ENCODE measurements at regions not wholly inside any gene's neighbourhood (a gene's known extent, or its start where the extent isn't known, plus 50 kb on each side); places are given as distances from the start of the nearest gene placed in this dataset.

DNA sequence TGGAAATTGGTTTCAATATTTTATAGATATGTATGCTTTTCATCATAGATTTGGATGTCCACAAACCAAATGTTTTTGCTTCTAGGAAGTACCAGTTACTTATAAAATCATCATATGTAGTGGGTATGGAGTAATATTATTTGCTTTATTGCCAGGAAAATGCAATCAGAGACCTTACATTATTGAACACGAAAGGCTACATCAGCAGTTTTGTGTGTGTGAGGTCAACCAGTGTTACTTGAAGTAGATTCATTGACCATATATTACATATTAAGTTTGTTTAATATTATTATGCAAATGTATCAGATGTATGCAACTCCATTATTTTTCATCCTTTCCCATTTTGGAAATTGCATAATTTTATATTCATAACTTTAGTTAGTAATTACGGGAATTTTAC is 219.1 kb upstream of the MMADHC start:
- no peaks in the 10 kb centered on the region for H3K27me3 ChIP-seq (replicated peaks; ENCODE audit: insufficient read depth)
- no peaks in the 10 kb centered on the region for H3K36me3 ChIP-seq
- H3K9me3 ChIP-seq = no peaks in the 10 kb centered on the region
- no peak for ATAC-seq (ENCODE audit: insufficient number of reproducible peaks, low FRiP score, low read depth)
- H3K4me3 ChIP-seq = no peak overlapping the region
- TF ChIP-seq, protein P1, sequence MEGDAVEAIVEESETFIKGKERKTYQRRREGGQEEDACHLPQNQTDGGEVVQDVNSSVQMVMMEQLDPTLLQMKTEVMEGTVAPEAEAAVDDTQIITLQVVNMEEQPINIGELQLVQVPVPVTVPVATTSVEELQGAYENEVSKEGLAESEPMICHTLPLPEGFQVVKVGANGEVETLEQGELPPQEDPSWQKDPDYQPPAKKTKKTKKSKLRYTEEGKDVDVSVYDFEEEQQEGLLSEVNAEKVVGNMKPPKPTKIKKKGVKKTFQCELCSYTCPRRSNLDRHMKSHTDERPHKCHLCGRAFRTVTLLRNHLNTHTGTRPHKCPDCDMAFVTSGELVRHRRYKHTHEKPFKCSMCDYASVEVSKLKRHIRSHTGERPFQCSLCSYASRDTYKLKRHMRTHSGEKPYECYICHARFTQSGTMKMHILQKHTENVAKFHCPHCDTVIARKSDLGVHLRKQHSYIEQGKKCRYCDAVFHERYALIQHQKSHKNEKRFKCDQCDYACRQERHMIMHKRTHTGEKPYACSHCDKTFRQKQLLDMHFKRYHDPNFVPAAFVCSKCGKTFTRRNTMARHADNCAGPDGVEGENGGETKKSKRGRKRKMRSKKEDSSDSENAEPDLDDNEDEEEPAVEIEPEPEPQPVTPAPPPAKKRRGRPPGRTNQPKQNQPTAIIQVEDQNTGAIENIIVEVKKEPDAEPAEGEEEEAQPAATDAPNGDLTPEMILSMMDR (IDR thresholded peaks at IDR 0.05) = no peak
- DNase-seq (ENCODE audit: low spot score) = no peak
- H3K27ac ChIP-seq = no peak overlapping the region
- H3K4me1 ChIP-seq (ENCODE audit: control insufficient read depth in 1 of 2, low read depth in 2 of 2) = peaks cover 0 to 9% of the 10 kb centered on the region in 2 donors

DNA sequence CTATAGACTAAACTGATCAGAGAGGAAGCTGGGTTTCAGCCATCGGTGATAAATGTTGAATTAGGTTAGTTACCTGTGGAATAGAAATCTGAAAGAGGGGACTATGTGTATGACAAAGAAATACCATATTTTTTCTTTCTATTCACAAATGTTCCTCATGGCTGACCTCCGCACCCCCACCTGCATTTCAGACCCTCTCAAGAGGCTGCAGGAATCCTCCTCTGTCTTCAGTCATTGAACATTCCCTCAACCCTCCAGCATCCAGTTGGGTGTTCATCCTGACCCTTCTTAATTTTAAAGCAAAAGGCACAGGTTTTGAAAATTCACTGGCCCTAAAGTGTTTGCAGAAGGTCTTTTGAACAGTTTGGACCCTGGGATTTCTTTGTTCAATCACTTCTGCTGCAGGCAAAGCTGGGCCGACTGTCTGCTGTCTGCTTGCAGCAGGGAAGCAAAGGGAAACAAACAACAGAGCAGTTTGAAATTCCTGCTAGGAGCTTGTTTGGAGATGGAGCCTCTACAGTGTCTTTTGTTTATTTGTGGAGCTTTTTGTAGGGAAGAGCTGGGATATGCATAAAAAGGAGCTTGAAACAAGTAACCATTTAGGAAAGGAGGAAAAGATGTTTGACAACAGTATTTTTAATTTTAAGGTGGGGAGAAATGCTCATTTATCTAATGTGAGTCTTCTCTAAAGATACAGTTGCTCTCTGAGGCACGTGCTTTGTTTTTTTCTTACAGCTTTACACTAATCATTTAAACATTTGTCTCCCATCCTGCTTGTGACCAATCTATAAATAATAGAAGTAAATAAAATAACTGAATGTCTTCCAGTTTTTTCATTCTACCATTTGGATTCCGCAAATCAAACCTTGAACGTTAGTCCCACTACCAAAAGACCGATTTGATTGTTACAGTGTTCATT is 213.3 kb upstream of the MMADHC start:
- Histone ChIP-seq H3K4me3 (no peak overlapping the region), H3K36me3 (no peaks in the 10 kb centered on the region), H3K27ac (no peak overlapping the region), H3K4me1 (ENCODE audit: control insufficient read depth in 1 of 2, low read depth in 2 of 2) (no peaks in the 10 kb centered on the region), H3K27me3 (replicated peaks; ENCODE audit: insufficient read depth) (no peaks in the 10 kb centered on the region), H3K9me3 (no peaks in the 10 kb centered on the region)
- ATAC-seq (ENCODE audit: insufficient number of reproducible peaks, low FRiP score, low read depth) (no peak), DNase-seq (ENCODE audit: low spot score) (no peak)
- TF ChIP-seq, protein P1 (IDR thresholded peaks at IDR 0.05) = no peak

DNA sequence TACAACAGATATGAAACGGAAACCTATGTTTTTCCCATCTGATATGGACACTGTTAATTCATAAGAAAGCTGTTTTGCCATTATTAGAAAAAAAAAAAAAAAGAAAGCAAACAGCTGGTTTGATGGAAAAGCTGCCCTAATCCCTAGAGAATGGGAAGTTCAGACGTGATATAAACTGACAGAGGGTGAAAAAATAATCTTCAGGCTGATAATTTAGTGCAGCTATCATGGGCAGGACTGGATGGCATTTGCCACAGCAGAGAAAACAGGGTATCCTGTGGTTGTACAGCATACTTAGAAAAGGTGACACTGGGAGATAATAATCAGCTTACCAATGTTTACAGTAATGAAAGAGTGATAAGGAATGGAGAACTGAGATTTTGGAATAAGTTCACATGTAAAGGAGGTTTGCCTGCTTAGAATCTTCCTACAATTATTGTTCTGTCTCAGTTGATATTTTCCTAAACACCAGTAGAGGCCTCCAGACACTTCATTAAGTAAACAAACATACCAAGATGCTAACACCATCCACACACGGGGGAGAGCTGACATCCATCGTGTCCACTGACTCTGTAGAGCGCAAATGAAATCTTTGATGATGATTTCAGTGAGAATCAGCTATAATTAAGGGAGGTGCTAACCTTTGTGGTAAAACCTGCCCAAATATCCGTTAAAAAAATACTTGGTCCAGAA is 211.6 kb upstream of the MMADHC start:
- no peaks in the 10 kb centered on the region for H3K27me3 ChIP-seq (replicated peaks; ENCODE audit: insufficient read depth)
- no peaks in the 10 kb centered on the region for H3K36me3 ChIP-seq
- ATAC-seq (ENCODE audit: insufficient number of reproducible peaks, low FRiP score, low read depth) (no peak), DNase-seq (ENCODE audit: low spot score) (no peak)
- H3K27ac ChIP-seq = no peak overlapping the region
- H3K9me3 ChIP-seq = no peaks in the 10 kb centered on the region
- TF ChIP-seq, protein P1 (IDR thresholded peaks at IDR 0.05) = no peak
- no peaks in the 10 kb centered on the region for H3K4me1 ChIP-seq (ENCODE audit: control insufficient read depth in 1 of 2, low read depth in 2 of 2)
- no peak overlapping the region for H3K4me3 ChIP-seq

DNA sequence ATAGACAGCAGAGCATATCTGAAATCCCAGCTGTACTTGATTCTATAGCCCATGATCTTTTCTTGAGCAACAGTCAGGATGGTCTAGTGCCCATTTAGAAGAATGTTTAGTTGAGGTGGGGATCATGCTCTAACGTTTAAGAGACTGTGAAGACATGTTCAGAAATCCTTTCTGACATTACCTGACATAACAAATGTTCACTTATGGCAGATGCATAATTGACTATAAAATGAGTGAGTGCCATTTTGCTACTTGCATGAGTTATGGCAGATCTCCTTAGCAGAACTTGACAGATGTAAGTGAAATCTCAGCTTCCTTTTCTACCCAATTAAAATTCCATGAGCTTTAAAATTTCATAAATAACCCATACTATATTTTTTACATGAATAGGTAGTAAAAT is 209.5 kb upstream of the MMADHC start:
- Histone ChIP-seq H3K4me3 (no peak overlapping the region), H3K4me1 (ENCODE audit: control insufficient read depth in 1 of 2, low read depth in 2 of 2) (no peaks in the 10 kb centered on the region), H3K9me3 (no peaks in the 10 kb centered on the region), H3K27me3 (replicated peaks; ENCODE audit: insufficient read depth) (no peaks in the 10 kb centered on the region), H3K36me3 (no peaks in the 10 kb centered on the region), H3K27ac (no peak overlapping the region)
- DNase-seq (ENCODE audit: low spot score) (no peak), ATAC-seq (ENCODE audit: insufficient number of reproducible peaks, low FRiP score, low read depth) (no peak)
- TF ChIP-seq, protein P1 (IDR thresholded peaks at IDR 0.05) = no peak

DNA sequence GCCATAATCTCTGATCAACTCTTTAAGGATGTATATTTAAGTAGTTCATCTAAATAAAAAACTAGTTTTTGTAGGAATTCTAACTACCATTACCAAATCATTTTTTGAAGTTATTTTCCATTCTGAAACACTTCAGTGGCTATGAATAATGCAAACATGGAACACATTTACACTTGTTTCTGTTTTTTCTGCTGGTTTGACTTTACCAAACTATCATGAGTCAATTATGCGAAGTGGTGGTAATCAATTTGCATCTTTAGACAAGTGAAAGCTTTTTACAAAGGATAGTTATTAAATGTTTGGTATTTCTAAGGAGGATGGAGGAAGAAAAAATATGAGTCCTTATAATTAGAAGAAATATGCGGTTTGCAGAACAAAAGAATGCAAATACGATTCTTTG is 202.0 kb upstream of the MMADHC start:
- H3K4me1 ChIP-seq (ENCODE audit: control insufficient read depth in 1 of 2, low read depth in 2 of 2) = no peaks in the 10 kb centered on the region
- ATAC-seq (ENCODE audit: insufficient number of reproducible peaks, low FRiP score, low read depth) (no peak), DNase-seq (ENCODE audit: low spot score) (no peak)
- no peak overlapping the region for H3K4me3 ChIP-seq
- no peaks in the 10 kb centered on the region for H3K9me3 ChIP-seq
- H3K36me3 ChIP-seq = no peaks in the 10 kb centered on the region
- TF ChIP-seq, protein P1 (IDR thresholded peaks at IDR 0.05) = no peak
- H3K27ac ChIP-seq = no peak overlapping the region
- no peaks in the 10 kb centered on the region for H3K27me3 ChIP-seq (replicated peaks; ENCODE audit: insufficient read depth)

Measured in thoracic aorta (tissue), 2 donors.